ENCODE measurements at regions not wholly inside any gene's neighbourhood (a gene's known extent, or its start where the extent isn't known, plus 50 kb on each side); places are given as distances from the start of the nearest gene placed in this dataset.

GRCh38 chr4:177052211-177052934, 257.3 kb upstream of the NEIL3 start:
- no peak for DNase-seq

GRCh38 chr4:177057186-177057585, 252.5 kb upstream of the NEIL3 start:
- DNase-seq: no peak

GRCh38 chr4:177064116-177064515, 245.6 kb upstream of the NEIL3 start:
- no peak for DNase-seq

- DNase-seq: no peak
These were observed 244.8 kb upstream of the NEIL3 start for GRCh38 chr4:177064729-177065394.

- no peak for DNase-seq
These were observed 242.9 kb upstream of the NEIL3 start for GRCh38 chr4:177066746-177067145.

- DNase-seq: peak; percentile 10
These were observed 239.1 kb upstream of the NEIL3 start for GRCh38 chr4:177070533-177071058.

- peak; percentile 23 for DNase-seq
These were observed 232.3 kb upstream of the NEIL3 start for GRCh38 chr4:177077095-177077971.

- no peak for DNase-seq
These were observed 230.3 kb upstream of the NEIL3 start for GRCh38 chr4:177079327-177079726.

GRCh38 chr4:177080388-177080787, 229.3 kb upstream of the NEIL3 start:
- DNase-seq: no peak

- DNase-seq: no peak
These were observed 222.6 kb upstream of the NEIL3 start for GRCh38 chr4:177087060-177087459.

- no peak for DNase-seq
These were observed 222.2 kb upstream of the NEIL3 start for GRCh38 chr4:177087499-177087898.

GRCh38 chr4:177091515-177091914, 218.2 kb upstream of the NEIL3 start:
- DNase-seq: no peak

GRCh38 chr4:177092807-177093206, 216.9 kb upstream of the NEIL3 start:
- no peak for DNase-seq

- peak; percentile 38 for DNase-seq
These were observed 215.7 kb upstream of the NEIL3 start for GRCh38 chr4:177093964-177094363.

- DNase-seq: no peak
These were observed 212.4 kb upstream of the NEIL3 start for GRCh38 chr4:177097291-177097690.

- DNase-seq: peak; percentile 59
These were observed 210.5 kb upstream of the NEIL3 start for GRCh38 chr4:177099211-177099610.

- no peak for DNase-seq
These were observed 209.4 kb upstream of the NEIL3 start for GRCh38 chr4:177100307-177100706.

- DNase-seq: no peak
These were observed 206.1 kb upstream of the NEIL3 start for GRCh38 chr4:177103619-177104018.

- peak; percentile 31 for DNase-seq
These were observed 204.1 kb upstream of the NEIL3 start for GRCh38 chr4:177105536-177105935.

- DNase-seq: peak; percentile 89
These were observed 202.3 kb upstream of the NEIL3 start for GRCh38 chr4:177107288-177107921.

- peak; percentile 48 for DNase-seq
These were observed 201.0 kb upstream of the NEIL3 start for GRCh38 chr4:177108708-177109107.

- no peak for DNase-seq
These were observed 199.9 kb upstream of the NEIL3 start for GRCh38 chr4:177109769-177110168.

GRCh38 chr4:177116161-177116560, 193.5 kb upstream of the NEIL3 start:
- DNase-seq: no peak
